IMR-90 (cell line): ENCODE measurements at regions not wholly inside any gene's neighbourhood (a gene's known extent, or its start where the extent isn't known, plus 50 kb on each side); places are given as distances from the start of the nearest gene placed in this dataset.

Experiments
- CEBPB ChIP-seq: IDR thresholded peaks from 2 replicates; pipeline ENCODE4 v1.6.1; 2012; ENCODE audit warnings: low read depth, low read length, improper control_type of control experiment
- MAZ ChIP-seq: IDR thresholded peaks from 2 replicates; pipeline ENCODE4 v1.6.1; 2012; ENCODE audit warnings: low read depth, mild to moderate bottlenecking, low read length, improper control_type of control experiment, moderate library complexity, borderline replicate concordance
- MXI1 ChIP-seq: IDR thresholded peaks from 2 replicates; pipeline ENCODE4 v1.6.1; 2012; ENCODE audit warnings: low read depth, mild to moderate bottlenecking, low read length, moderate library complexity, borderline replicate concordance
- POLR2A ChIP-seq: IDR thresholded peaks from 2 replicates; pipeline ENCODE4 v1.6.1; 2012; ENCODE audit warnings: mild to moderate bottlenecking, low read depth, low read length
- RAD21 ChIP-seq: IDR thresholded peaks from 2 replicates; pipeline ENCODE4 v1.6.1; 2012; ENCODE audit warnings: low read length, improper control_type of control experiment
- RCOR1 ChIP-seq: IDR thresholded peaks from 2 replicates; pipeline ENCODE4 v1.6.1; 2012; ENCODE audit warnings: mild to moderate bottlenecking, low read length, improper control_type of control experiment; ENCODE audit not compliant: insufficient replicate concordance
- SMC3 ChIP-seq: fragments of 150-350 bp; IDR thresholded peaks from 2 replicates; pipeline ENCODE4 v1.6.1; 2016; ENCODE audit warnings: low read depth, mild to moderate bottlenecking, antibody characterized with exemption, low read length, moderate library complexity
- TF ChIP-seq, protein P1 (sequence below): conservative IDR thresholded peaks from 2 replicates; pipeline ENCODE4 v1.5.1; 2012; ENCODE audit warnings: mild to moderate bottlenecking, low read depth, low read length, improper control_type of control experiment
- TF ChIP-seq, protein P2 (sequence below): fragments of 150-350 bp; IDR thresholded peaks from 2 replicates; pipeline ENCODE4 v1.6.1; 2017; ENCODE audit warnings: mild to moderate bottlenecking, antibody characterized with exemption, low read length, low read depth

DNA sequence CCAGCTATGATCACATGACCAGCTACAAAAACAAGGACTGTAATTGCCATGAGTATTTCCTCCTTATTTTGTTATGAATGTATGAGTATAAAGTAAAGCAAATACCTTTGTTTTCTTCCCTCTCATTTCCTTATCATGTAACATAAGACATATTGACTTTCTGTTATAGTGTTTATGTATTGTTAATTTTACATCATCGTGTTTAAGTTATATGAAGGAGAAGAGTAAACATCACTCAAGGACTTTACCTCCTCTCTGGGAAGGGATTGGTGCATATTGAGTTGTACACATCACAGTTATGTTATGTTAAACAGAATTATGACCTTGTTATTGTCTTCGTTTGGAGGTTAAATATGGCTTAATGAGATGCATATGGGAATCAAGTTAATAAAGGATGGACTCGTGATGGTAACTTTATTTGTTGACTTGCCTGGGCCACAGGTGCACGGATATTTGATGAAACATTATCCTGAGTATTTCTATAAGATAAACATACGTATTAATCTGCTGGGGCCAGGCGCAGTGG is 57.3 kb upstream of the CNKSR3 start:
- TF ChIP-seq POLR2A (no peak), RCOR1 (no peak), MXI1 (no peak), CEBPB (no peak), RAD21 (no peak), MAZ (no peak), SMC3 (no peak)
- TF ChIP-seq, protein P1, sequence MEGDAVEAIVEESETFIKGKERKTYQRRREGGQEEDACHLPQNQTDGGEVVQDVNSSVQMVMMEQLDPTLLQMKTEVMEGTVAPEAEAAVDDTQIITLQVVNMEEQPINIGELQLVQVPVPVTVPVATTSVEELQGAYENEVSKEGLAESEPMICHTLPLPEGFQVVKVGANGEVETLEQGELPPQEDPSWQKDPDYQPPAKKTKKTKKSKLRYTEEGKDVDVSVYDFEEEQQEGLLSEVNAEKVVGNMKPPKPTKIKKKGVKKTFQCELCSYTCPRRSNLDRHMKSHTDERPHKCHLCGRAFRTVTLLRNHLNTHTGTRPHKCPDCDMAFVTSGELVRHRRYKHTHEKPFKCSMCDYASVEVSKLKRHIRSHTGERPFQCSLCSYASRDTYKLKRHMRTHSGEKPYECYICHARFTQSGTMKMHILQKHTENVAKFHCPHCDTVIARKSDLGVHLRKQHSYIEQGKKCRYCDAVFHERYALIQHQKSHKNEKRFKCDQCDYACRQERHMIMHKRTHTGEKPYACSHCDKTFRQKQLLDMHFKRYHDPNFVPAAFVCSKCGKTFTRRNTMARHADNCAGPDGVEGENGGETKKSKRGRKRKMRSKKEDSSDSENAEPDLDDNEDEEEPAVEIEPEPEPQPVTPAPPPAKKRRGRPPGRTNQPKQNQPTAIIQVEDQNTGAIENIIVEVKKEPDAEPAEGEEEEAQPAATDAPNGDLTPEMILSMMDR: no peak
- TF ChIP-seq, protein P2, sequence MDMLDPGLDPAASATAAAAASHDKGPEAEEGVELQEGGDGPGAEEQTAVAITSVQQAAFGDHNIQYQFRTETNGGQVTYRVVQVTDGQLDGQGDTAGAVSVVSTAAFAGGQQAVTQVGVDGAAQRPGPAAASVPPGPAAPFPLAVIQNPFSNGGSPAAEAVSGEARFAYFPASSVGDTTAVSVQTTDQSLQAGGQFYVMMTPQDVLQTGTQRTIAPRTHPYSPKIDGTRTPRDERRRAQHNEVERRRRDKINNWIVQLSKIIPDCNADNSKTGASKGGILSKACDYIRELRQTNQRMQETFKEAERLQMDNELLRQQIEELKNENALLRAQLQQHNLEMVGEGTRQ: no peak
